Endodermal cell (in vitro differentiated cells): ENCODE measurements at regions not wholly inside any gene's neighbourhood (a gene's known extent, or its start where the extent isn't known, plus 50 kb on each side); places are given as distances from the start of the nearest gene placed in this dataset.

Experiments used
- DNase-seq: peaks from one replicate; pipeline ENCODE4 v3.0.0-alpha.2; 2017
- H3K27ac ChIP-seq: 2 replicates; pipeline ENCODE4 v1.5.1; 2013; ENCODE audit warnings: mild to moderate bottlenecking, low read depth, low read length, moderate library complexity
- H3K27me3 ChIP-seq: 2 replicates; pipeline ENCODE4 v1.6.1; 2013; ENCODE audit warnings: mild to moderate bottlenecking, low read length, moderate library complexity; ENCODE audit not compliant: insufficient read depth, control insufficient read depth, poor library complexity, severe bottlenecking
- H3K36me3 ChIP-seq: 2 replicates; pipeline ENCODE4 v1.7.0; 2013; ENCODE audit warnings: mild to moderate bottlenecking, low read length, moderate library complexity; ENCODE audit not compliant: control insufficient read depth, insufficient read depth
- H3K4me1 ChIP-seq: one replicate; pipeline ENCODE4 v1.7.0; 2013; ENCODE audit warnings: low read length; ENCODE audit not compliant: control insufficient read depth, insufficient read depth
- H3K4me3 ChIP-seq: 2 replicates; pipeline ENCODE4 v1.5.1; 2013; ENCODE audit warnings: mild to moderate bottlenecking, low read length, moderate library complexity
- H3K9ac ChIP-seq: 2 replicates; pipeline ENCODE4 v1.6.1; 2013; ENCODE audit warnings: mild to moderate bottlenecking, low read length, moderate library complexity; ENCODE audit not compliant: poor library complexity, severe bottlenecking; ENCODE audit errors: extremely low read depth
- H3K9me3 ChIP-seq: 2 replicates; pipeline ENCODE4 v1.6.1; 2013; ENCODE audit warnings: mild to moderate bottlenecking, low read length, moderate library complexity; ENCODE audit not compliant: control insufficient read depth
- H3K27ac Mint-ChIP-seq: 2 replicates; pipeline ENCODE4 v1.8.0; 2020; ENCODE audit warnings: mixed read lengths
- H3K27me3 Mint-ChIP-seq: 2 replicates; pipeline ENCODE4 v1.8.0; 2021; ENCODE audit warnings: mild to moderate bottlenecking, mixed read lengths; ENCODE audit not compliant: insufficient read depth
- H3K36me3 Mint-ChIP-seq: 2 replicates; pipeline ENCODE4 v1.8.0; 2020; ENCODE audit warnings: low read depth, mixed read lengths
- H3K4me1 Mint-ChIP-seq: 2 replicates; pipeline ENCODE4 v1.8.0; 2020; ENCODE audit warnings: mixed read lengths
- H3K4me3 Mint-ChIP-seq: 2 replicates; pipeline ENCODE4 v1.8.0; 2020; ENCODE audit warnings: mild to moderate bottlenecking, moderate library complexity, mixed read lengths
- H3K9me3 Mint-ChIP-seq: 2 replicates; pipeline ENCODE4 v1.8.0; 2020; ENCODE audit warnings: mild to moderate bottlenecking, mixed read lengths
- WGBS, 2 experiments: methylation state at CpG; one replicate each; pipeline versions ENCODE4 v1.1.5 to v1.1.7; 2013; ENCODE audit warnings: missing lambda C conversion rate in 2 of 2, mixed read lengths in 1 of 2; ENCODE audit not compliant: insufficient coverage in 1 of 2, insufficient read length in 1 of 2; 5-methylcytosine and 5-hydroxymethylcytosine counted together
- TF ChIP-seq, protein P1 (sequence below): fragments of 200-600 bp; sonication (generic); conservative IDR thresholded peaks from 2 replicates; pipeline ENCODE4 v1.5.0; 2021; ENCODE audit warnings: antibody characterized with exemption, mild to moderate bottlenecking

DNA sequence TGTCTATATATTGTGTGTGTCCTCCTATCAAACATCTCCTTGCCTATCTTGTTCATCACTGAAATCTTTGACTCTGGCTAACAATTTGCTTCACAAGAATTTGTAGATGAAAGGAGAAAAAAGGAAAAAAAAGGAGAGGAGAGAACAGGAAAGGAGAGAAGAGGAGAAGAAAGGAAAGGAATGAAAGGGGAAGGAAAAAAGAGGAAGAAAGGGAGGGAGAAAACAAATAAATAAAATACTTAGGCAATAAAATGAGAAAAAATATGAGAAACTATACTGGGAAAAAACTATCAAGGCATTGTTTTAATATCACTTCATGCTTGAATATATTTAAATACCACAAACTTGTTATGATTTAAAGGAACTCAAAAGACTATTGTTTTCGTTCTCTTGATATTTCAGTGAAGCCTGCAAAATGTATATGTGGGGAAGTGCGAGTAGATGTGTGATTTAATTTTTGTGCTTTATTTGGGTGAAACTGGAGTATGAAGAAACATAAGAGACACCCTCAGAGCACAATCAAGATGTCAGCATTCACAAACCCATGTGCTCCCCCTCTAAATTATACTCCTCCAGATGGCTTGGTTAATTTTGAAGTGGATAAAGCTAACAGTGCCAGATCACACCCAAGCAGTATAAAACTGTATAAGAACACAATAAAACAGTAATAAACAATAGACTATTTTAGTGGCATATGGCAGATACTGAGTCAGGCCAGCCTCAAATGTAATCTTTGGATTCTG lies 205.7 kb upstream of the SAMSN1 start:
- no peaks in the 10 kb centered on the region for H3K9me3 ChIP-seq
- H3K36me3 ChIP-seq, result no peaks in the 10 kb centered on the region
- H3K27ac Mint-ChIP-seq, result no peak overlapping the region
- no peak overlapping the region for H3K4me3 ChIP-seq
- no peaks in the 10 kb centered on the region for H3K27me3 Mint-ChIP-seq
- H3K4me1 ChIP-seq, result peaks cover 6% of the 10 kb centered on the region
- H3K36me3 Mint-ChIP-seq, result no peaks in the 10 kb centered on the region
- H3K27me3 ChIP-seq, result no peaks in the 10 kb centered on the region
- 100% methylated on average over 2 of the region's 2 CpGs; no CpG with 5 or more reads in 1 of the 2 experiments for WGBS, 2 experiments
- H3K9ac ChIP-seq, result no peak overlapping the region
- H3K4me1 Mint-ChIP-seq, result peaks cover 2% of the 10 kb centered on the region
- no peak for DNase-seq
- peaks cover 2% of the 10 kb centered on the region for H3K9me3 Mint-ChIP-seq
- H3K27ac ChIP-seq, result no peak overlapping the region
- no peak overlapping the region for H3K4me3 Mint-ChIP-seq
- TF ChIP-seq, protein P1, sequence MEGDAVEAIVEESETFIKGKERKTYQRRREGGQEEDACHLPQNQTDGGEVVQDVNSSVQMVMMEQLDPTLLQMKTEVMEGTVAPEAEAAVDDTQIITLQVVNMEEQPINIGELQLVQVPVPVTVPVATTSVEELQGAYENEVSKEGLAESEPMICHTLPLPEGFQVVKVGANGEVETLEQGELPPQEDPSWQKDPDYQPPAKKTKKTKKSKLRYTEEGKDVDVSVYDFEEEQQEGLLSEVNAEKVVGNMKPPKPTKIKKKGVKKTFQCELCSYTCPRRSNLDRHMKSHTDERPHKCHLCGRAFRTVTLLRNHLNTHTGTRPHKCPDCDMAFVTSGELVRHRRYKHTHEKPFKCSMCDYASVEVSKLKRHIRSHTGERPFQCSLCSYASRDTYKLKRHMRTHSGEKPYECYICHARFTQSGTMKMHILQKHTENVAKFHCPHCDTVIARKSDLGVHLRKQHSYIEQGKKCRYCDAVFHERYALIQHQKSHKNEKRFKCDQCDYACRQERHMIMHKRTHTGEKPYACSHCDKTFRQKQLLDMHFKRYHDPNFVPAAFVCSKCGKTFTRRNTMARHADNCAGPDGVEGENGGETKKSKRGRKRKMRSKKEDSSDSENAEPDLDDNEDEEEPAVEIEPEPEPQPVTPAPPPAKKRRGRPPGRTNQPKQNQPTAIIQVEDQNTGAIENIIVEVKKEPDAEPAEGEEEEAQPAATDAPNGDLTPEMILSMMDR, result no peak

DNA sequence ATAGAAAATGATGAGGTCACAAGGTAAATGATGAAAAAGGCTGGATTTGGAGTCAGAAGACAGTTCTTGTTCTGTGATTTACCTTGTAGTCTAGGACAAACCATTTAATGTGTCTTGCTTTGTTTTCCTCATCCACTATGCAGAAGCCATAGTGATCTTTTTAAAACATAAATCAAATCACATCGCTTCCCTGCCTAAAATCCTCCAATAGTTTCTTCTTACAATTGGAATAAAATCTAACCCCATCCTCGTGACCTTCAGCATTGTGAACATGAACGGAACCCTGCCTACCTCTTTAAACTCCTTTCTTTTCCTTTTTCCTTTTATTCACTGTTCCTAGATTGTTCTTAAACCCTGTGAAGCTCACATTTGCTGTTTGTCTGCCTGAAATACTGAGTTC lies 204.9 kb upstream of the SAMSN1 start:
- peaks cover 2% of the 10 kb centered on the region for H3K27me3 Mint-ChIP-seq
- Histone ChIP-seq H3K4me3 (no peak overlapping the region), H3K27ac (no peak overlapping the region), H3K36me3 (no peaks in the 10 kb centered on the region), H3K27me3 (no peaks in the 10 kb centered on the region), H3K9me3 (no peaks in the 10 kb centered on the region), H3K4me1 (peaks cover 6% of the 10 kb centered on the region), H3K9ac (no peak overlapping the region)
- DNase-seq, result no peak
- peaks cover 2% of the 10 kb centered on the region for H3K9me3 Mint-ChIP-seq
- H3K36me3 Mint-ChIP-seq, result no peaks in the 10 kb centered on the region
- peaks cover 2% of the 10 kb centered on the region for H3K4me1 Mint-ChIP-seq
- H3K4me3 Mint-ChIP-seq, result no peak overlapping the region
- no peak overlapping the region for H3K27ac Mint-ChIP-seq
- 85 to 89% methylated on average over 3 of the region's 3 CpGs for WGBS, 2 experiments
- TF ChIP-seq, protein P1, result no peak

DNA sequence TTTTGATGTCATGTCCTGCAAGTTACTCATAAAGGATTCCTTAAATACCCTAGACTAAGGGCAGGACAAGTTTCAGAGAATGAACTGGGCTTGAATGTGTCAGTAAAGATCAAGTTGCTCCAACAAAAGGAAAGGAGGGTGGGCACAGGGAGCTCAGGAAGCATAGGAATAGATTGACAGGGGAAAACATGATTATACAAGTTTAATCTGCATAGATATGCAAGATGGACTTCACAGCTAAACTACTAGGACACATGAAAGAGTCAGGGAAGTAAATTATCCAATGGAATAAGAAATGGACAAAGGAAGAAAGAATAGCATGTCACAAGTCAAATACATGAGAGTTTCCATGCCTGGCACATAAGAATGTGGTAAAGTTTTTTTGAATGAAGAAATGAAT lies 203.9 kb upstream of the SAMSN1 start:
- Mint-ChIP-seq H3K36me3 (no peaks in the 10 kb centered on the region), H3K4me1 (peaks cover 2% of the 10 kb centered on the region), H3K9me3 (peaks cover 10% of the 10 kb centered on the region), H3K27ac (no peak overlapping the region), H3K4me3 (no peak overlapping the region), H3K27me3 (peaks cover 11% of the 10 kb centered on the region)
- Histone ChIP-seq H3K9me3 (no peaks in the 10 kb centered on the region), H3K9ac (no peak overlapping the region), H3K4me1 (peaks cover 6% of the 10 kb centered on the region), H3K27me3 (no peaks in the 10 kb centered on the region), H3K27ac (no peak overlapping the region), H3K4me3 (no peak overlapping the region), H3K36me3 (no peaks in the 10 kb centered on the region)
- no peak for DNase-seq
- TF ChIP-seq, protein P1, result no peak
